Kidney capillary endothelial cell (primary cell): ENCODE measurements at regions not wholly inside any gene's neighbourhood (a gene's known extent, or its start where the extent isn't known, plus 50 kb on each side); places are given as distances from the start of the nearest gene placed in this dataset.

ENCODE experiments used
- DNase-seq: peaks from one replicate; pipeline ENCODE4 v3.0.0-alpha.2; 2018; ENCODE audit warnings: low spot score

GRCh38 chr12:19053218-19053617 lies 76.3 kb upstream of the PLEKHA5 start:
- DNase-seq: no peak

GRCh38 chr12:19054035-19054434 lies 75.5 kb upstream of the PLEKHA5 start:
- no peak for DNase-seq

GRCh38 chr12:19055589-19055988 lies 73.9 kb upstream of the PLEKHA5 start:
- no peak for DNase-seq

GRCh38 chr12:19058235-19059021 lies 71.1 kb upstream of the PLEKHA5 start:
- no peak for DNase-seq

- DNase-seq: no peak
Measured at GRCh38 chr12:19064713-19065112, 64.8 kb upstream of the PLEKHA5 start.

- no peak for DNase-seq
Measured at GRCh38 chr12:19065223-19065622, 64.3 kb upstream of the PLEKHA5 start.

- DNase-seq: no peak
Measured at GRCh38 chr12:19065871-19066270, 63.7 kb upstream of the PLEKHA5 start.

- no peak for DNase-seq
Measured at GRCh38 chr12:19066475-19067001, 63.0 kb upstream of the PLEKHA5 start.

GRCh38 chr12:19068137-19068536 lies 61.4 kb upstream of the PLEKHA5 start:
- no peak for DNase-seq

- no peak for DNase-seq
Measured at GRCh38 chr12:19070341-19070740, 59.2 kb upstream of the PLEKHA5 start.

- no peak for DNase-seq
Measured at GRCh38 chr12:19074700-19075099, 54.8 kb upstream of the PLEKHA5 start.

GRCh38 chr12:19075711-19076340 lies 53.7 kb upstream of the PLEKHA5 start:
- DNase-seq: no peak
